IMR-90 (cell line): ENCODE measurements at regions not wholly inside any gene's neighbourhood (a gene's known extent, or its start where the extent isn't known, plus 50 kb on each side); places are given as distances from the start of the nearest gene placed in this dataset.
A peak's percentile ranks its signal among the peaks of the same experiment; 100 is the strongest.

Experiments used
- ATAC-seq: fragments of 200-7000 bp; cut with Tn5 transposase; 2 replicates; pipeline ENCODE4 v1.9.1; 2020; ENCODE audit warnings: low read depth, mild to moderate bottlenecking, moderate library complexity
- BruUV-seq: library from RNA; stranded (reverse); fragments of 400-500 nt; replicated peaks from 2 replicates; lab custom pipeline; 2021; lab: Mats Ljungman, UMichigan
- CTCF ChIA-PET: fragments of 300-600 bp; formaldehyde crosslinking; extraction: SDS; loops from one replicate; lab custom pipeline; 2021; ENCODE audit warnings: antibody characterized with exemption; lab: Yijun Ruan, JAX
- POLR2A ChIA-PET: fragments of 300-600 bp; sonication (Branson Sonifier 250); formaldehyde crosslinking; loops from one replicate; lab custom pipeline; 2022; ENCODE audit warnings: antibody characterized with exemption; ENCODE audit not compliant: unreplicated experiment; lab: Charles Lee
- DNase-seq: peaks from one replicate; pipeline ENCODE4 v3.0.0; 2013
- H2AFZ ChIP-seq: replicated peaks from 2 replicates; pipeline ENCODE3; 2013; ENCODE audit warnings: low read length, mild to moderate bottlenecking; ENCODE audit not compliant: poor library complexity
- H2AK5ac ChIP-seq: 2 replicates; pipeline ENCODE4 v1.6.1; 2013; ENCODE audit warnings: low read depth, low read length, inconsistent platforms
- H2AK9ac ChIP-seq: replicated peaks from 2 replicates; pipeline ENCODE3; 2013; ENCODE audit warnings: mild to moderate bottlenecking, low read depth, low read length, moderate library complexity; ENCODE audit not compliant: poor library complexity
- H2BK120ac ChIP-seq: 2 replicates; pipeline ENCODE4 v1.6.1; 2013; ENCODE audit warnings: low read depth, low read length, inconsistent platforms
- H2BK15ac ChIP-seq: 3 replicates; pipeline ENCODE4 v1.6.1; 2013; ENCODE audit warnings: low read depth, low read length, inconsistent platforms
- H2BK20ac ChIP-seq: 2 replicates; pipeline ENCODE4 v1.6.1; 2013; ENCODE audit warnings: low read depth, mild to moderate bottlenecking, inconsistent platforms, low read length, moderate library complexity
- H2BK5ac ChIP-seq: 2 replicates; pipeline ENCODE4 v1.6.1; 2013; ENCODE audit warnings: mild to moderate bottlenecking, low read depth, low read length, inconsistent platforms; ENCODE audit not compliant: poor library complexity, severe bottlenecking
- H3K14ac ChIP-seq: replicated peaks from 2 replicates; pipeline ENCODE4 v1.6.1; 2013; ENCODE audit warnings: low read depth, low read length, inconsistent platforms
- H3K18ac ChIP-seq: 2 replicates; pipeline ENCODE4 v1.6.1; 2013; ENCODE audit warnings: low read depth, low read length, control low read depth
- H3K23ac ChIP-seq: 2 replicates; pipeline ENCODE4 v1.6.1; 2013; ENCODE audit warnings: low read depth, low read length, inconsistent platforms
- H3K27ac ChIP-seq: 2 replicates; pipeline ENCODE4 v1.5.1; 2013; ENCODE audit warnings: mild to moderate bottlenecking, control low read depth, low read length; ENCODE audit not compliant: insufficient read depth
- H3K27me3 ChIP-seq: 2 replicates; pipeline ENCODE4 v1.6.1; 2013; ENCODE audit warnings: low read length; ENCODE audit not compliant: control insufficient read depth, insufficient read depth
- H3K36me3 ChIP-seq: 2 replicates; pipeline ENCODE4 v1.6.1; 2013; ENCODE audit warnings: low read length, mixed read lengths; ENCODE audit not compliant: control insufficient read depth, insufficient read depth
- H3K4ac ChIP-seq: 2 replicates; pipeline ENCODE4 v1.6.1; 2013; ENCODE audit warnings: low read depth, low read length, inconsistent platforms
- H3K4me1 ChIP-seq: 2 replicates; pipeline ENCODE4 v1.6.1; 2013; ENCODE audit warnings: low read length, mixed read lengths; ENCODE audit not compliant: control insufficient read depth, insufficient read depth
- H3K4me2 ChIP-seq: 2 replicates; pipeline ENCODE4 v1.6.1; 2013; ENCODE audit warnings: low read depth, mild to moderate bottlenecking, control low read depth, low read length, moderate library complexity
- H3K4me3 ChIP-seq: 2 replicates; pipeline ENCODE4 v1.5.1; 2013; ENCODE audit warnings: low read depth, mild to moderate bottlenecking, control low read depth, low read length, moderate library complexity; ENCODE audit not compliant: insufficient read depth
- H3K56ac ChIP-seq: 2 replicates; pipeline ENCODE4 v1.6.1; 2013; ENCODE audit warnings: low read length, inconsistent platforms; ENCODE audit not compliant: insufficient read depth; ENCODE audit errors: extremely low read depth
- H3K79me1 ChIP-seq, 2 experiments: 2 replicates each; pipeline ENCODE4 v1.6.1; 2013; ENCODE audit warnings: low read length in 2 of 2, inconsistent platforms in 1 of 2, low read depth in 1 of 2
- H3K9ac ChIP-seq: 2 replicates; pipeline ENCODE4 v1.6.1; 2013; ENCODE audit warnings: low read depth, low read length, control low read depth
- H3K9me1 ChIP-seq: 2 replicates; pipeline ENCODE4 v1.6.1; 2013; ENCODE audit warnings: low read length, inconsistent platforms; ENCODE audit not compliant: insufficient read depth
- H3K9me3 ChIP-seq: 2 replicates; pipeline ENCODE4 v1.6.1; 2013; ENCODE audit warnings: low read length; ENCODE audit not compliant: control insufficient read depth, insufficient read depth
- H4K20me1 ChIP-seq: 2 replicates; pipeline ENCODE4 v1.6.1; 2013; ENCODE audit warnings: low read length, inconsistent platforms; ENCODE audit not compliant: insufficient read depth
- H4K5ac ChIP-seq: 2 replicates; pipeline ENCODE4 v1.6.1; 2013; ENCODE audit warnings: mild to moderate bottlenecking, low read depth, low read length, control low read depth
- H4K8ac ChIP-seq, 2 experiments: 2 replicates each; pipeline ENCODE4 v1.6.1; 2013; ENCODE audit warnings: low read depth in 2 of 2, low read length in 2 of 2, control low read depth in 1 of 2, inconsistent platforms in 1 of 2
- H4K91ac ChIP-seq: 2 replicates; pipeline ENCODE4 v1.6.1; 2013; ENCODE audit warnings: low read depth, low read length, inconsistent platforms; ENCODE audit not compliant: insufficient read depth
- BHLHE40 ChIP-seq: fragments of 150-350 bp; IDR thresholded peaks from 2 replicates; pipeline ENCODE4 v1.6.1; 2016; ENCODE audit warnings: mild to moderate bottlenecking, low read depth, low read length
- CEBPB ChIP-seq: IDR thresholded peaks from 2 replicates; pipeline ENCODE4 v1.6.1; 2012; ENCODE audit warnings: low read depth, low read length, improper control_type of control experiment
- CHD1 ChIP-seq: IDR thresholded peaks from 2 replicates; pipeline ENCODE4 v1.6.1; 2012; ENCODE audit warnings: low read depth, low read length, improper control_type of control experiment
- CTCF ChIP-seq: conservative IDR thresholded peaks from 2 replicates; pipeline ENCODE4 v1.5.1; 2012; ENCODE audit warnings: mild to moderate bottlenecking, low read depth, low read length, improper control_type of control experiment
- ELK1 ChIP-seq: fragments of 150-350 bp; IDR thresholded peaks from 2 replicates; pipeline ENCODE4 v1.6.1; 2016; ENCODE audit warnings: low read depth, mild to moderate bottlenecking, low read length, moderate library complexity, borderline replicate concordance
- FOS ChIP-seq: fragments of 150-350 bp; IDR thresholded peaks from 2 replicates; pipeline ENCODE4 v1.6.1; 2016; ENCODE audit warnings: low read depth, low read length
- MAFK ChIP-seq: IDR thresholded peaks from 2 replicates; pipeline ENCODE4 v1.6.1; 2012; ENCODE audit warnings: low read depth, low read length, improper control_type of control experiment
- MAZ ChIP-seq: IDR thresholded peaks from 2 replicates; pipeline ENCODE4 v1.6.1; 2012; ENCODE audit warnings: low read depth, mild to moderate bottlenecking, low read length, improper control_type of control experiment, moderate library complexity, borderline replicate concordance
- MXI1 ChIP-seq: IDR thresholded peaks from 2 replicates; pipeline ENCODE4 v1.6.1; 2012; ENCODE audit warnings: low read depth, mild to moderate bottlenecking, low read length, moderate library complexity, borderline replicate concordance
- NFE2L2 ChIP-seq: fragments of 150-350 bp; IDR thresholded peaks from 2 replicates; pipeline ENCODE4 v1.6.1; 2016; ENCODE audit warnings: low read depth, mild to moderate bottlenecking, low read length
- RAD21 ChIP-seq: IDR thresholded peaks from 2 replicates; pipeline ENCODE4 v1.6.1; 2012; ENCODE audit warnings: low read length, improper control_type of control experiment
- RCOR1 ChIP-seq: IDR thresholded peaks from 2 replicates; pipeline ENCODE4 v1.6.1; 2012; ENCODE audit warnings: mild to moderate bottlenecking, low read length, improper control_type of control experiment; ENCODE audit not compliant: insufficient replicate concordance
- RFX5 ChIP-seq: IDR thresholded peaks from 2 replicates; pipeline ENCODE4 v1.8.0; 2012; ENCODE audit warnings: low read depth, mild to moderate bottlenecking, low read length, moderate library complexity
- SMC3 ChIP-seq: fragments of 150-350 bp; IDR thresholded peaks from 2 replicates; pipeline ENCODE4 v1.6.1; 2016; ENCODE audit warnings: low read depth, mild to moderate bottlenecking, antibody characterized with exemption, low read length, moderate library complexity
- WGBS, 2 experiments: methylation state at CpG; one replicate each; pipeline versions ENCODE4 v1.1.5 to v1.1.7; 2013; ENCODE audit warnings: missing lambda C conversion rate in 2 of 2; ENCODE audit not compliant: insufficient read length in 1 of 2; ENCODE audit errors: extremely low coverage in 2 of 2; 5-methylcytosine and 5-hydroxymethylcytosine counted together
- dilution Hi-C: fragments of 300-500 bp; cut with HindIII; formaldehyde crosslinking; loops from one replicate; pipeline ENCODE4 v1.14.3; 2018; ENCODE audit warnings: low sequenced_read_pairs; ENCODE audit not compliant: unreplicated experiment
- in situ Hi-C: fragments of 300-500 bp; cut with MboI; formaldehyde crosslinking; loops from 3 replicates; pipeline ENCODE4 v1.14.3; 2019; ENCODE audit warnings: low sequenced_read_pairs, inconsistent platforms, mixed read lengths
- intact Hi-C: fragments of 100-400 bp; cut with micrococcal nuclease; formaldehyde crosslinking; loops from 2 replicates; pipeline ENCODE4 v1.10.0; 2022

GRCh38 chr1:187326557-187326956 is 497.8 kb downstream of the PLA2G4A start:
- dilution Hi-C loops (no loop called here), intact Hi-C loops (no loop called here), in situ Hi-C loops (no loop called here)
- BruUV-seq: no TSS peak
- Histone ChIP-seq H3K9me3 (no peaks in the 10 kb centered on the region), H3K56ac (no peak overlapping the region; the same call in 1 of the 2 replicates), H2BK20ac (peak overlapping the region; percentile 87), H2AK9ac (no peak overlapping the region), H4K91ac (peak overlapping the region; percentile 68; the same call in 1 of the 2 replicates), H2BK5ac (peak overlapping the region; percentile 50), H3K9me1 (peaks cover 5% of the 10 kb centered on the region; the same call in 1 of the 2 replicates), H2BK120ac (peak overlapping the region; percentile 68), H3K36me3 (no peaks in the 10 kb centered on the region), H3K18ac (peak overlapping the region; percentile 36; the same call in 1 of the 2 replicates), H3K4me1 (peaks cover 5% of the 10 kb centered on the region), H3K9ac (no peak overlapping the region), H3K4me3 (no peak overlapping the region), H3K27ac (no peak overlapping the region), H4K5ac (no peak overlapping the region), H2AK5ac (peak overlapping the region; percentile 68; the same call in 1 of the 2 replicates), H3K79me1 (no peaks in the 10 kb centered on the region), H2AFZ (no peak overlapping the region), H3K4me2 (no peak overlapping the region; the same call in 1 of the 2 replicates), H3K14ac (0 out of 2 replicates have a peak overlapping the region, but pooled peaks have one; percentile 48), H4K8ac (peak overlapping the region in 1 of 2 experiments; percentile 33; a peak in 1 of 4 replicates), H2BK15ac (peak overlapping the region; percentile 81; the same call in 1 of the 3 replicates), H3K4ac (peak overlapping the region; percentile 64), H3K27me3 (no peaks in the 10 kb centered on the region), H3K23ac (no peak overlapping the region), H4K20me1 (no peaks in the 10 kb centered on the region)
- ATAC-seq: peak; percentile 57
- POLR2A ChIA-PET: no interaction called here
- TF ChIP-seq CHD1 (no peak), BHLHE40 (no peak), MXI1 (no peak), MAZ (no peak), RAD21 (no peak), NFE2L2 (no peak), ELK1 (no peak), CTCF (no peak), SMC3 (no peak), RCOR1 (no peak), FOS (no peak), MAFK (no peak), RFX5 (no peak), CEBPB (no peak)
- peak; percentile 24 for DNase-seq
- CTCF ChIA-PET: no interaction called here
- no CpG with 5 or more reads among the region's 1 CpG for WGBS, 2 experiments
